OCI-LY7 (cell line): ENCODE measurements at regions not wholly inside any gene's neighbourhood (a gene's known extent, or its start where the extent isn't known, plus 50 kb on each side); places are given as distances from the start of the nearest gene placed in this dataset.

ENCODE experiments used
- BruUV-seq: library from RNA; stranded (reverse); fragments of 400-500 nt; replicated peaks from 2 replicates; lab custom pipeline; 2021; lab: Mats Ljungman, UMichigan
- CTCF ChIA-PET: fragments of 300-600 bp; sonication (Branson Sonifier 250); formaldehyde crosslinking; loops from one replicate; lab custom pipeline; 2022; ENCODE audit warnings: antibody characterized with exemption; ENCODE audit not compliant: unreplicated experiment; lab: Charles Lee
- POLR2A ChIA-PET: fragments of 300-600 bp; sonication (Branson Sonifier 250); formaldehyde crosslinking; loops from one replicate; lab custom pipeline; 2022; ENCODE audit warnings: antibody characterized with exemption; lab: Charles Lee
- DNase-seq: peaks from one replicate; pipeline ENCODE4 v3.0.0-alpha.2; 2015; ENCODE audit warnings: low spot score
- H2AFZ ChIP-seq: fragments of 200-600 bp; sonication (generic), shearing (Covaris generic); 2 replicates; pipeline ENCODE4 v1.6.1; 2014; ENCODE audit warnings: mild to moderate bottlenecking, antibody characterized with exemption, low read length, moderate library complexity
- H3K27ac ChIP-seq: fragments of 200-600 bp; sonication (generic); 2 replicates; pipeline ENCODE4 v1.5.1; 2014; ENCODE audit warnings: mixed run types, low read depth, mild to moderate bottlenecking, moderate library complexity, low read length, inconsistent platforms; ENCODE audit not compliant: poor library complexity, severe bottlenecking
- H3K36me3 ChIP-seq: fragments of 200-600 bp; sonication (generic); 2 replicates; pipeline ENCODE4 v1.6.1; 2014; ENCODE audit warnings: mild to moderate bottlenecking, antibody characterized with exemption, low read length, moderate library complexity, mixed read lengths; ENCODE audit not compliant: insufficient read depth
- H3K4me1 ChIP-seq: fragments of 200-600 bp; sonication (generic); 2 replicates; pipeline ENCODE4 v1.5.1; 2014; ENCODE audit warnings: mild to moderate bottlenecking, low read length; ENCODE audit not compliant: insufficient read depth, poor library complexity, severe bottlenecking
- H3K4me2 ChIP-seq: fragments of 200-600 bp; sonication (generic); 2 replicates; pipeline ENCODE4 v1.6.1; 2014; ENCODE audit warnings: mild to moderate bottlenecking, low read length
- H3K4me3 ChIP-seq: fragments of 200-600 bp; sonication (generic); 2 replicates; pipeline ENCODE4 v1.5.1; 2014; ENCODE audit warnings: mild to moderate bottlenecking, low read depth, low read length; ENCODE audit not compliant: poor library complexity, severe bottlenecking
- H3K79me2 ChIP-seq: fragments of 200-600 bp; sonication (generic); 2 replicates; pipeline ENCODE4 v1.6.1; 2016; ENCODE audit warnings: low read depth, mild to moderate bottlenecking, low read length, moderate library complexity, mixed read lengths; ENCODE audit not compliant: insufficient read depth
- H3K9me2 ChIP-seq: fragments of 200-600 bp; sonication (generic); 2 replicates; pipeline ENCODE4 v1.6.1; 2016; ENCODE audit warnings: mild to moderate bottlenecking, low read length, mixed read lengths; ENCODE audit not compliant: insufficient read depth
- H3K9me3 ChIP-seq: fragments of 200-600 bp; sonication (generic); 2 replicates; pipeline ENCODE4 v1.6.1; 2014; ENCODE audit warnings: mild to moderate bottlenecking, mixed run types, low read length, mixed read lengths
- H4K20me1 ChIP-seq: fragments of 200-600 bp; sonication (generic); 2 replicates; pipeline ENCODE4 v1.6.1; 2014; ENCODE audit warnings: mild to moderate bottlenecking, antibody characterized with exemption, low read length, moderate library complexity, mixed read lengths; ENCODE audit not compliant: insufficient read depth
- CTCF ChIP-seq: fragments of 200-600 bp; sonication (generic); conservative IDR thresholded peaks from 2 replicates; pipeline ENCODE4 v1.5.1; 2014; ENCODE audit warnings: mild to moderate bottlenecking, antibody characterized with exemption, low read length, moderate library complexity, mixed read lengths
- EZH2phosphoT487 ChIP-seq: fragments of 200-600 bp; sonication (generic); IDR thresholded peaks from 2 replicates; pipeline ENCODE4 v1.6.1; 2018; ENCODE audit warnings: low read depth, borderline replicate concordance, mild to moderate bottlenecking, mixed run types, antibody characterized with exemption, low read length, moderate library complexity, mixed read lengths
- intact Hi-C: fragments of 100-400 bp; cut with micrococcal nuclease; formaldehyde crosslinking; loops from one replicate; pipeline ENCODE4 v1.10.0; 2022; ENCODE audit not compliant: unreplicated experiment

DNA sequence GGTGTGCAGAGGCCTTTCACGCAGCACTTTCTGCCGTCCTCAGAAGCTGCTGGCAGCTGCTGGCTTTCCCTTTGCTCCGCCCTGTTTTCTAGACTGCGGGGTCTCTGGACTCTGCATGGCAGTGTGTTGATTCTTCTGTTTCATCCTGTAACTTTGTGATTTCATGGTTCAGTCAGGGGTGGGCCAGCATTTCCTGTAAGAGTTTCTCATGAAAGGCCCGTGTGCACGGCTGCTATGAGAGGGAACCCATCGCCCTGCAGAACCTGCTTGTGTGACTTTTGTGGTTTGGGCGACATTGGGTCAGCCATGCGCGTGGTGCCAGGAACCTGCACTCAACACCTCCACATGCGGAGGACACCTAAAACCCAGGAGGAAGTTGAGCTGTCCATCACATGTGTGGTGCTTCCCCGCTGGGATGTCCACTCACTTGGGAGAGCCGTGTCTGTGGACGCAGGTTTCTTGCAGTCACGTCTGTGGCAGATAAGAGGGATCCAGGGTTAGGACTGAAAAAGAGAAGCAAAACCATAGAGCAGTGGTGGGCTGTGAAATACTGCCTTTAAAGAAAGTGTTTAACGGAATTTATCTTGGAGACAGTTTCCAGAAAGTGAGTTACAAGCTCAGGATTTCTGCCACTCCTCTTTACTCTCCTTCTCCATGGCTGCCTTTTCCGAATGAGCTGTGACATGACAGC, 167.3 kb upstream of the ALKAL2 start:
- H3K9me3 ChIP-seq: no peaks in the 10 kb centered on the region
- no peaks in the 10 kb centered on the region for H3K79me2 ChIP-seq
- H3K9me2 ChIP-seq: no peaks in the 10 kb centered on the region
- no peaks in the 10 kb centered on the region for H4K20me1 ChIP-seq
- H3K4me3 ChIP-seq: no peak overlapping the region
- ChIA-PET CTCF (no interaction called here), POLR2A (no interaction called here)
- no TSS peak for BruUV-seq
- no peaks in the 10 kb centered on the region for H3K4me1 ChIP-seq
- no peak for DNase-seq
- H3K36me3 ChIP-seq: no peaks in the 10 kb centered on the region
- H2AFZ ChIP-seq: no peak overlapping the region
- H3K27ac ChIP-seq: no peak overlapping the region
- no peak for TF ChIP-seq EZH2phosphoT487
- TF ChIP-seq CTCF: no peak
- H3K4me2 ChIP-seq: no peak overlapping the region
- intact Hi-C loops: no loop called here

DNA sequence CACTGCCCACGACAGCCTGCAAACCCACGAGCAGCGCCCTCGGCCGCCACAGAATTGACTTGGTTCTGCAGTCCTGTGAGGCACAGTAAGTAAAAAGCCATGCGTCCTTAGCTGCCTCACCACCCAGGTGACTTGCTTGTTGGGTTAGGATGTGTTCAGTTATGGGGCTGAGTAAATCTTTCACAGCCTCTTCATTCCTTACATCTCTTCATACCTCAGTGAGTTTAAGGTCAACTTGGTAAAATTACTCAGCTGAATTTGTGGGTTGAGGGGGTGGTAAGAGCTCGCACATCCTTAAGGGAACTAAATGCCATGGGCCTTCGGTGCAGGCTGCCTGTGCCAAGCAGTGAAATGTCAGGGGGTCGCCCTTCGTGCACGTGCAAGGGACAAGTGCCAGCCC, 165.2 kb upstream of the ALKAL2 start:
- Histone ChIP-seq H3K4me1 (no peaks in the 10 kb centered on the region), H3K4me2 (no peak overlapping the region), H3K9me2 (no peaks in the 10 kb centered on the region), H3K36me3 (no peaks in the 10 kb centered on the region), H2AFZ (no peak overlapping the region), H3K9me3 (no peaks in the 10 kb centered on the region), H4K20me1 (no peaks in the 10 kb centered on the region), H3K27ac (no peak overlapping the region), H3K4me3 (no peak overlapping the region), H3K79me2 (no peaks in the 10 kb centered on the region)
- ChIA-PET CTCF (interaction anchor here (0.6 kb wide), 1 partner anchor 15 kb away, joined by 4 read pairs; no protein-coding TSS in a partner anchor), POLR2A (no interaction called here)
- no TSS peak for BruUV-seq
- intact Hi-C loops: no loop called here
- no peak for TF ChIP-seq EZH2phosphoT487
- no peak for TF ChIP-seq CTCF
- DNase-seq: no peak

DNA sequence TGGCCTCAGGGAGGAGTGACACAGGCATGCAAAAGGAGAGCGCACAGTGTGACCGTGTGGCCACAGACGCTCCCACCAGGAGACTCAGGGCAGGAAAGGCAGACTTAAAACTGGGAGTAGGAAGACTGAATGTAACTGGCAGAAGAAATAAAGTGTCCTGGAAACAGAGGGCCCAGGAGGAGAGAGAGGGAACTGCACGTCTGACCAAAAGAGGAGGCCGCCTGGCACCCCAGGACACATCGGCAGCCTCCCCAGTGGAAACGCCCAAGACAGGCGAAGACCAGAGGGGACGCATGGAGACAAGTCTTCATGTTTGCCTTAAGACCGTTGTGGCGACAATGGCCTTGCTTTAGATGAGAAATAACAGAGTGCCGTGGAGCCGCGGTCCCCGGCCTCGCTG, 163.6 kb upstream of the ALKAL2 start:
- CTCF ChIA-PET: no interaction called here

More for the DNA sequence above, 163.6 kb upstream of the ALKAL2 start:
- no peak overlapping the region for H2AFZ ChIP-seq
- H3K27ac ChIP-seq: no peak overlapping the region
- no peaks in the 10 kb centered on the region for H4K20me1 ChIP-seq
- no peaks in the 10 kb centered on the region for H3K79me2 ChIP-seq
- POLR2A ChIA-PET: no interaction called here
- H3K4me1 ChIP-seq: no peaks in the 10 kb centered on the region
- no TSS peak for BruUV-seq
- H3K4me3 ChIP-seq: no peak overlapping the region
- DNase-seq: no peak
- no peaks in the 10 kb centered on the region for H3K36me3 ChIP-seq
- intact Hi-C loops: no loop called here
- H3K9me3 ChIP-seq: no peaks in the 10 kb centered on the region
- H3K4me2 ChIP-seq: no peak overlapping the region
- no peaks in the 10 kb centered on the region for H3K9me2 ChIP-seq
- TF ChIP-seq EZH2phosphoT487 (no peak), CTCF (no peak)
